GM23338 (cell line): ENCODE measurements at regions not wholly inside any gene's neighbourhood (a gene's known extent, or its start where the extent isn't known, plus 50 kb on each side); places are given as distances from the start of the nearest gene placed in this dataset.

Experiments used
- ATAC-seq: fragments of 200-7000 bp; cut with Tn5 transposase; 3 replicates; pipeline ENCODE4 v1.9.1; 2020
- DNase-seq: peaks from one replicate; pipeline ENCODE4 v3.0.0-alpha.2; 2015; ENCODE audit warnings: low spot score
- H2AFZ ChIP-seq: fragments of 200-600 bp; sonication (generic); 2 replicates; pipeline ENCODE4 v1.8.0; 2016; ENCODE audit warnings: antibody characterized with exemption, mild to moderate bottlenecking, moderate library complexity
- H3F3A ChIP-seq: fragments of 200-600 bp; sonication (generic); replicated peaks from 2 replicates; pipeline ENCODE4 v1.8.0; 2017; ENCODE audit warnings: antibody characterized with exemption, mixed run types, low read depth
- H3K27ac ChIP-seq: fragments of 200-600 bp; sonication (generic); 2 replicates; pipeline ENCODE4 v1.6.1; 2016; ENCODE audit warnings: low read depth
- H3K27me3 ChIP-seq: fragments of 200-600 bp; sonication (generic); 2 replicates; pipeline ENCODE4 v1.8.0; 2016; ENCODE audit warnings: mild to moderate bottlenecking, mixed run types, moderate library complexity; ENCODE audit not compliant: insufficient read depth
- H3K36me3 ChIP-seq: fragments of 200-600 bp; sonication (generic); 2 replicates; pipeline ENCODE4 v1.8.0; 2016; ENCODE audit warnings: mild to moderate bottlenecking; ENCODE audit not compliant: insufficient read depth
- H3K4me1 ChIP-seq: fragments of 200-600 bp; sonication (generic); 2 replicates; pipeline ENCODE4 v1.8.0; 2016; ENCODE audit warnings: mild to moderate bottlenecking, moderate library complexity; ENCODE audit not compliant: insufficient read depth
- H3K4me2 ChIP-seq: fragments of 200-600 bp; sonication (generic); 2 replicates; pipeline ENCODE4 v1.7.1; 2017; ENCODE audit warnings: mixed run types
- H3K4me3 ChIP-seq: fragments of 200-600 bp; sonication (generic); 2 replicates; pipeline ENCODE4 v1.6.1; 2016; ENCODE audit warnings: mixed run types
- H3K79me2 ChIP-seq: fragments of 200-600 bp; sonication (generic); replicated peaks from 2 replicates; pipeline ENCODE4 v1.8.0; 2017; ENCODE audit warnings: mild to moderate bottlenecking; ENCODE audit not compliant: insufficient read depth
- H3K9me2 ChIP-seq: fragments of 200-600 bp; sonication (generic); 2 replicates; pipeline ENCODE4 v1.8.0; 2017; ENCODE audit not compliant: insufficient read depth
- H4K20me1 ChIP-seq: fragments of 200-600 bp; sonication (generic); replicated peaks from 2 replicates; pipeline ENCODE4 v1.8.0; 2017; ENCODE audit warnings: mild to moderate bottlenecking; ENCODE audit not compliant: insufficient read depth
- H3K27ac Mint-ChIP-seq: 2 replicates; pipeline ENCODE4 v1.8.0; 2020; ENCODE audit warnings: inconsistent platforms, mild to moderate bottlenecking, moderate library complexity, mixed read lengths
- H3K27me3 Mint-ChIP-seq: 3 replicates; pipeline ENCODE4 v1.8.0; 2022; ENCODE audit warnings: low read depth, mild to moderate bottlenecking, moderate library complexity, mixed read lengths, inconsistent platforms; ENCODE audit not compliant: insufficient read depth, poor library complexity
- H3K36me3 Mint-ChIP-seq: 3 replicates; pipeline ENCODE4 v1.8.0; 2021; ENCODE audit warnings: low read depth, mild to moderate bottlenecking, inconsistent platforms, moderate library complexity, mixed read lengths
- H3K4me1 Mint-ChIP-seq: 3 replicates; pipeline ENCODE4 v1.8.0; 2020; ENCODE audit warnings: mild to moderate bottlenecking, inconsistent platforms, mixed read lengths
- H3K4me3 Mint-ChIP-seq: 3 replicates; pipeline ENCODE4 v1.8.0; 2021; ENCODE audit warnings: moderate library complexity, mild to moderate bottlenecking, inconsistent platforms, mixed read lengths
- H3K9me3 Mint-ChIP-seq: 3 replicates; pipeline ENCODE4 v1.8.0; 2020; ENCODE audit warnings: moderate library complexity, mild to moderate bottlenecking, inconsistent platforms, mixed read lengths
- CREB1 ChIP-seq: fragments of 250-450 bp; sonication (Bioruptor Pico); IDR thresholded peaks from 2 replicates; pipeline ENCODE4 v1.5.0; 2020; ENCODE audit warnings: low read depth, mild to moderate bottlenecking, moderate library complexity
- EZH2 ChIP-seq: fragments of 200-600 bp; sonication (generic); IDR thresholded peaks from one replicate; pipeline ENCODE4 v1.8.0; 2017; ENCODE audit warnings: antibody characterized with exemption, mild to moderate bottlenecking, low read depth; ENCODE audit not compliant: unreplicated experiment
- EZH2phosphoT487 ChIP-seq: fragments of 200-600 bp; sonication (generic); IDR thresholded peaks from one replicate; pipeline ENCODE4 v1.8.1; 2018; ENCODE audit warnings: antibody characterized with exemption; ENCODE audit not compliant: unreplicated experiment
- JUNB ChIP-seq: IDR thresholded peaks from one replicate; pipeline ENCODE4 v1.6.1; 2016; ENCODE audit warnings: antibody characterized with exemption; ENCODE audit not compliant: unreplicated experiment
- NANOG ChIP-seq: IDR thresholded peaks from 2 replicates; pipeline ENCODE4 v1.6.1; 2016; ENCODE audit warnings: antibody characterized with exemption, borderline replicate concordance
- POLR2AphosphoS5 ChIP-seq: IDR thresholded peaks from 2 replicates; pipeline ENCODE4 v1.6.1; 2016; ENCODE audit warnings: antibody characterized with exemption, low read depth
- ZNF114 ChIP-seq: fragments of 250-450 bp; sonication (Bioruptor Pico); IDR thresholded peaks from 2 replicates; pipeline ENCODE4 v1.5.0; 2020; ENCODE audit warnings: mild to moderate bottlenecking, moderate library complexity
- TF ChIP-seq, protein P1 (sequence below), 2 experiments: fragments of 200-600 bp in 1 of 2; sonication (generic) in 1 of 2; conservative IDR thresholded peaks; 2 replicates each; pipeline versions ENCODE4 v1.5.1 to v1.6.1; 2016 to 2017; ENCODE audit warnings: antibody characterized with exemption in 2 of 2, low read depth in 2 of 2, mild to moderate bottlenecking in 2 of 2, moderate library complexity in 1 of 2
- TF ChIP-seq, protein P2 (sequence below): IDR thresholded peaks from one replicate; pipeline ENCODE4 v1.6.1; 2018; ENCODE audit warnings: antibody characterized with exemption; ENCODE audit not compliant: unreplicated experiment
- TF ChIP-seq, protein P3 (sequence below): IDR thresholded peaks from 2 replicates; pipeline ENCODE4 v1.6.1; 2016; ENCODE audit warnings: antibody characterized with exemption

DNA sequence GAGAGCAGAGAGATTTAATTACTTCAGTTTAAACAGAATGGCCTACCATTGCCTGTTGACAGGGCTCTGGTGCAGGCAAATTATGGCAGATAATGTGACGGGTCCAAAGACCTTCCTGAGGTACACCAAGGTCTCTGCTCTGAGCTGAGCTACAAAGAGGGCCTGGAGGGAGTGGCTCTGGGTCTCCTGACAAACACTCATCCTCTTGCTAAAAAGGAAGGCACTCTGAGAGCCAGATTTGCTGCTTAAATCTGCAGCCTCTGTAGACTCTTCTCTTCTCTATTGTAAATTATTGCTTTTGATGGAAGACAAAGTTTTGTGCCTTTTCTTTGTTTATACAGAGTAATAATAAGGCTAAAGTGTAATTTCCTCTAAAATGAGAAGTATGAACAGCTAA is 529.5 kb upstream of the FZD8 start (continued):
- TF ChIP-seq, protein P1, sequence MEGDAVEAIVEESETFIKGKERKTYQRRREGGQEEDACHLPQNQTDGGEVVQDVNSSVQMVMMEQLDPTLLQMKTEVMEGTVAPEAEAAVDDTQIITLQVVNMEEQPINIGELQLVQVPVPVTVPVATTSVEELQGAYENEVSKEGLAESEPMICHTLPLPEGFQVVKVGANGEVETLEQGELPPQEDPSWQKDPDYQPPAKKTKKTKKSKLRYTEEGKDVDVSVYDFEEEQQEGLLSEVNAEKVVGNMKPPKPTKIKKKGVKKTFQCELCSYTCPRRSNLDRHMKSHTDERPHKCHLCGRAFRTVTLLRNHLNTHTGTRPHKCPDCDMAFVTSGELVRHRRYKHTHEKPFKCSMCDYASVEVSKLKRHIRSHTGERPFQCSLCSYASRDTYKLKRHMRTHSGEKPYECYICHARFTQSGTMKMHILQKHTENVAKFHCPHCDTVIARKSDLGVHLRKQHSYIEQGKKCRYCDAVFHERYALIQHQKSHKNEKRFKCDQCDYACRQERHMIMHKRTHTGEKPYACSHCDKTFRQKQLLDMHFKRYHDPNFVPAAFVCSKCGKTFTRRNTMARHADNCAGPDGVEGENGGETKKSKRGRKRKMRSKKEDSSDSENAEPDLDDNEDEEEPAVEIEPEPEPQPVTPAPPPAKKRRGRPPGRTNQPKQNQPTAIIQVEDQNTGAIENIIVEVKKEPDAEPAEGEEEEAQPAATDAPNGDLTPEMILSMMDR (conservative IDR thresholded peaks at IDR 0.05; ENCODE audit: low read depth in 2 of 2) = no peak
- TF ChIP-seq ZNF114 (CRISPR knock-in tag) (no peak), NANOG (no peak), JUNB (no peak), POLR2AphosphoS5 (no peak), EZH2 (no peak), EZH2phosphoT487 (no peak), CREB1 (no peak)
- TF ChIP-seq, protein P2, sequence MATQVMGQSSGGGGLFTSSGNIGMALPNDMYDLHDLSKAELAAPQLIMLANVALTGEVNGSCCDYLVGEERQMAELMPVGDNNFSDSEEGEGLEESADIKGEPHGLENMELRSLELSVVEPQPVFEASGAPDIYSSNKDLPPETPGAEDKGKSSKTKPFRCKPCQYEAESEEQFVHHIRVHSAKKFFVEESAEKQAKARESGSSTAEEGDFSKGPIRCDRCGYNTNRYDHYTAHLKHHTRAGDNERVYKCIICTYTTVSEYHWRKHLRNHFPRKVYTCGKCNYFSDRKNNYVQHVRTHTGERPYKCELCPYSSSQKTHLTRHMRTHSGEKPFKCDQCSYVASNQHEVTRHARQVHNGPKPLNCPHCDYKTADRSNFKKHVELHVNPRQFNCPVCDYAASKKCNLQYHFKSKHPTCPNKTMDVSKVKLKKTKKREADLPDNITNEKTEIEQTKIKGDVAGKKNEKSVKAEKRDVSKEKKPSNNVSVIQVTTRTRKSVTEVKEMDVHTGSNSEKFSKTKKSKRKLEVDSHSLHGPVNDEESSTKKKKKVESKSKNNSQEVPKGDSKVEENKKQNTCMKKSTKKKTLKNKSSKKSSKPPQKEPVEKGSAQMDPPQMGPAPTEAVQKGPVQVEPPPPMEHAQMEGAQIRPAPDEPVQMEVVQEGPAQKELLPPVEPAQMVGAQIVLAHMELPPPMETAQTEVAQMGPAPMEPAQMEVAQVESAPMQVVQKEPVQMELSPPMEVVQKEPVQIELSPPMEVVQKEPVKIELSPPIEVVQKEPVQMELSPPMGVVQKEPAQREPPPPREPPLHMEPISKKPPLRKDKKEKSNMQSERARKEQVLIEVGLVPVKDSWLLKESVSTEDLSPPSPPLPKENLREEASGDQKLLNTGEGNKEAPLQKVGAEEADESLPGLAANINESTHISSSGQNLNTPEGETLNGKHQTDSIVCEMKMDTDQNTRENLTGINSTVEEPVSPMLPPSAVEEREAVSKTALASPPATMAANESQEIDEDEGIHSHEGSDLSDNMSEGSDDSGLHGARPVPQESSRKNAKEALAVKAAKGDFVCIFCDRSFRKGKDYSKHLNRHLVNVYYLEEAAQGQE = no peak

DNA sequence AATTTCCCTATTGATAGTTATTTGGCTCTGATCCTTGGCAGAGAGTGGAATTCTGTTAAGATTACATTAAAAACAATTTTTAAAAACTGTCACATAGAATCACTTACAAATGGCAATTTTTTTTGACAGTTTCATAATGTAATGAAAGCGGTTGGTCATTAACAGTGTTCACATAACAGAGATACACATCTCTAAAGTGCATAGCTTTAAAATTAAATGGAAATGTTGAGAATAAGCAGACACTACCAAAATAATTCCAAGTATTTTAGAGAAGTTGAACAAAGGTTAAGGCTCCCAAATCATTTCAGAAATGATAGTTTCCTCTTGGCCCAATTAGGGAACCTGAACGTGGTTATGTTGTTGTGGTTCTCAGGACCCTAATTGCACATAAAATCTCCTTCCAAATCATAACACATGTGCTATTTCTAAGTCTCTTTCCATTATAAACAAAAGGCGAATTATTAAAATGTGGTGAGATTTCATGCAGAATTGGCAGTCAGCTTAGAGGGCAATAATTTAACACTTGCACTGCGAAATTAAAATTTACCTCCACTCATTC is 528.9 kb upstream of the FZD8 start:
- Histone ChIP-seq H3K36me3 (no peaks in the 10 kb centered on the region), H3K27ac (no peak overlapping the region; the same call in 1 of the 2 replicates), H3K4me2 (peak overlapping the region; percentile 55), H3K9me2 (no peaks in the 10 kb centered on the region), H2AFZ (no peak overlapping the region), H3K79me2 (no peaks in the 10 kb centered on the region), H3F3A (no peaks in the 10 kb centered on the region), H3K4me1 (peaks cover 48% of the 10 kb centered on the region), H3K4me3 (no peak overlapping the region), H4K20me1 (no peaks in the 10 kb centered on the region), H3K27me3 (no peaks in the 10 kb centered on the region)
- no peaks in the 10 kb centered on the region for H3K36me3 Mint-ChIP-seq
- ATAC-seq (no peak), DNase-seq (no peak)
- no peaks in the 10 kb centered on the region for H3K27me3 Mint-ChIP-seq
- H3K4me1 Mint-ChIP-seq = peaks cover 48% of the 10 kb centered on the region
- TF ChIP-seq EZH2phosphoT487 (no peak), ZNF114 (CRISPR knock-in tag) (no peak), JUNB (no peak)
- TF ChIP-seq, protein P3, sequence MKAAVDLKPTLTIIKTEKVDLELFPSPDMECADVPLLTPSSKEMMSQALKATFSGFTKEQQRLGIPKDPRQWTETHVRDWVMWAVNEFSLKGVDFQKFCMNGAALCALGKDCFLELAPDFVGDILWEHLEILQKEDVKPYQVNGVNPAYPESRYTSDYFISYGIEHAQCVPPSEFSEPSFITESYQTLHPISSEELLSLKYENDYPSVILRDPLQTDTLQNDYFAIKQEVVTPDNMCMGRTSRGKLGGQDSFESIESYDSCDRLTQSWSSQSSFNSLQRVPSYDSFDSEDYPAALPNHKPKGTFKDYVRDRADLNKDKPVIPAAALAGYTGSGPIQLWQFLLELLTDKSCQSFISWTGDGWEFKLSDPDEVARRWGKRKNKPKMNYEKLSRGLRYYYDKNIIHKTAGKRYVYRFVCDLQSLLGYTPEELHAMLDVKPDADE = no peak
- peak overlapping the region; percentile 24; the same call in 1 of the 2 replicates for H3K27ac Mint-ChIP-seq
- H3K9me3 Mint-ChIP-seq = no peaks in the 10 kb centered on the region; the same call in 2 of the 3 replicates
- no peak overlapping the region for H3K4me3 Mint-ChIP-seq
